ENCODE measurements at regions not wholly inside any gene's neighbourhood (a gene's known extent, or its start where the extent isn't known, plus 50 kb on each side); places are given as distances from the start of the nearest gene placed in this dataset.

DNA sequence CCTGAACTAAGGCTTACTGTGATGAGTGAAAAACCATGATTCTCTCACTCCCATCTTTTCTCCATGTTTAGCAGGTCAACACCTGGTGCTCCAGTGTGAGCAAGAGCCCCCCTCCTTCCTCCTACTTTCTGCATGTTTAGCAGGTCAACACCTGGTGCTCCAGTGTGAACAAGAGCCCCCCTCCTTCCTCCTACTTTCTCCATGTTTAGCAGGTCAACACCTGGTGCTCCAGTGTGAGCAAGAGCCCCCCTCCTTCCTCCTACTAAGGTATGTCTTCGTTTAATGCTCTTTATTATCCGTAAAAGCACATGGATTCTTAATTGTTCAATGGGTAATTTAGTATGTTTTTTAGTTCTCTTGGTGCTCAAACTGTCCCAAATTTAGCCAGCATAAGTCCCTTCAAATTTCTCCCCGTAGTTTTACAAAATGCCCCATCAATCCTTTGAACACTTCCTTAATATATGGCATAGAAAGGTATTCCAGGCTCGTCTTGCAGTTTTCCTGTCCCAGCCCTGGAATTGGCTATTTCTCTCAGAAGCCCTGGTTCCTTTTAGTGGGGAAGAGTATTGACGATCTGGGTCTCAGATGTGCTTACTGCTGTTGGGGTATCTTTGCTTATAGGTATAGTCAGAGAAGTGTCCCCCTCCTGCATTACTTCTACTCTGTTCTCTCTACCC lies 760.8 kb upstream of the TPTE start:
- no peaks in the 10 kb centered on the region for H3K4me1 ChIP-seq (replicated peaks in 1 of 2; ENCODE audit: control insufficient read depth in 2 of 2, insufficient read depth in 2 of 2, low read length in 2 of 2)
- intact Hi-C loops (cut with micrococcal nuclease), result no loop called here
- H3K36me3 ChIP-seq (ENCODE audit: control insufficient read depth, insufficient read depth, low read length), result no peaks in the 10 kb centered on the region
- POLR2A ChIA-PET, result no interaction called here
- no peak for ATAC-seq
- TF ChIP-seq RNF2 (IDR thresholded peaks at IDR 0.05), result no peak
- TF ChIP-seq, protein P1, sequence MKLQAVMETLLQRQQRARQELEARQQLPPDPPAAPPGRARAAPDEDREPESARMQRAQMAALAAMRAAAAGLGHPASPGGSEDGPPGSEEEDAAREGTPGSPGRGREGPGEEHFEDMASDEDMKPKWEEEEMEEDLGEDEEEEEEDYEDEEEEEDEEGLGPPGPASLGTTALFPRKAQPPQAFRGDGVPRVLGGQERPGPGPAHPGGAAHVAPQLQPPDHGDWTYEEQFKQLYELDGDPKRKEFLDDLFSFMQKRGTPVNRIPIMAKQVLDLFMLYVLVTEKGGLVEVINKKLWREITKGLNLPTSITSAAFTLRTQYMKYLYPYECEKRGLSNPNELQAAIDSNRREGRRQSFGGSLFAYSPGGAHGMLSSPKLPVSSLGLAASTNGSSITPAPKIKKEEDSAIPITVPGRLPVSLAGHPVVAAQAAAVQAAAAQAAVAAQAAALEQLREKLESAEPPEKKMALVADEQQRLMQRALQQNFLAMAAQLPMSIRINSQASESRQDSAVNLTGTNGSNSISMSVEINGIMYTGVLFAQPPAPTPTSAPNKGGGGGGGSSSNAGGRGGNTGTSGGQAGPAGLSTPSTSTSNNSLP (IDR thresholded peaks at IDR 0.05; ENCODE audit: borderline replicate concordance, low read depth, low read length), result no peak
- TF ChIP-seq BRCA1 (IDR thresholded peaks at IDR 0.05), result no peak
- no peak for TF ChIP-seq BRCA1 (CRISPR knock-in tag; IDR thresholded peaks at IDR 0.05)
- TF ChIP-seq MEF2A (IDR thresholded peaks at IDR 0.05; ENCODE audit: control insufficient read depth, low read depth, low read length), result no peak
- TF ChIP-seq SLC30A9 (CRISPR knock-in tag; IDR thresholded peaks at IDR 0.05), result no peak
- no peak for TF ChIP-seq PCBP2 (IDR thresholded peaks at IDR 0.05; ENCODE audit: low read depth, low read length, poor library complexity, severe bottlenecking)
- TF ChIP-seq ZBED1 (IDR thresholded peaks at IDR 0.05), result no peak
- TF ChIP-seq SRF (CRISPR knock-in tag; IDR thresholded peaks at IDR 0.05), result no peak
- TF ChIP-seq SP1 (CRISPR knock-in tag; IDR thresholded peaks at IDR 0.05), result no peak
- TF ChIP-seq SRSF1 (IDR thresholded peaks at IDR 0.05; ENCODE audit: low read depth, low read length), result no peak
- no peak for TF ChIP-seq ZNF586 (CRISPR knock-in tag; conservative IDR thresholded peaks at IDR 0.05)
- TF ChIP-seq HINFP (tag; conservative IDR thresholded peaks at IDR 0.05; ENCODE audit: low read depth), result no peak
- no peak for TF ChIP-seq POLR2G (IDR thresholded peaks at IDR 0.05; ENCODE audit: low read depth, low read length)
- TF ChIP-seq TAF1 (IDR thresholded peaks at IDR 0.05; ENCODE audit: control insufficient read depth, extremely low read depth, insufficient read depth, low read length, severe bottlenecking), result no peak
- TF ChIP-seq, protein P2, sequence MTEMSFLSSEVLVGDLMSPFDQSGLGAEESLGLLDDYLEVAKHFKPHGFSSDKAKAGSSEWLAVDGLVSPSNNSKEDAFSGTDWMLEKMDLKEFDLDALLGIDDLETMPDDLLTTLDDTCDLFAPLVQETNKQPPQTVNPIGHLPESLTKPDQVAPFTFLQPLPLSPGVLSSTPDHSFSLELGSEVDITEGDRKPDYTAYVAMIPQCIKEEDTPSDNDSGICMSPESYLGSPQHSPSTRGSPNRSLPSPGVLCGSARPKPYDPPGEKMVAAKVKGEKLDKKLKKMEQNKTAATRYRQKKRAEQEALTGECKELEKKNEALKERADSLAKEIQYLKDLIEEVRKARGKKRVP (CRISPR knock-in tag; IDR thresholded peaks at IDR 0.05), result no peak
- no peak for TF ChIP-seq XRCC3 (IDR thresholded peaks at IDR 0.05)
- TF ChIP-seq ZFP30 (CRISPR knock-in tag; IDR thresholded peaks at IDR 0.05; ENCODE audit: borderline replicate concordance), result no peak
- no peak for TF ChIP-seq MEIS2 (IDR thresholded peaks at IDR 0.05; ENCODE audit: partially characterized antibody)
- H3K9me3 ChIP-seq (replicated peaks; ENCODE audit: control insufficient read depth, insufficient read depth, low read depth, low read length), result no peaks in the 10 kb centered on the region
- no peak overlapping the region for H3K27ac ChIP-seq (ENCODE audit: extremely low read depth, low read depth, low read length)
- H2AFZ ChIP-seq (ENCODE audit: low read depth, low read length), result no peak overlapping the region
- H3K27me3 ChIP-seq (ENCODE audit: control insufficient read depth in 2 of 2, insufficient read depth in 2 of 2, low read length in 2 of 2), result peaks cover 0 to 6% of the 10 kb centered on the region in 2 experiments; a peak in 2 of 5 replicates
- no peak overlapping the region for H3K9ac ChIP-seq (ENCODE audit: insufficient read depth in 1 of 2, low read depth in 2 of 2, low read length in 2 of 2)
- in situ Hi-C loops (cut with MboI), result no loop called here
- H4K20me1 ChIP-seq (replicated peaks; ENCODE audit: control insufficient read depth, insufficient read depth, low read length), result no peaks in the 10 kb centered on the region
- no peaks in the 10 kb centered on the region for H3K79me2 ChIP-seq (ENCODE audit: control insufficient read depth, insufficient read depth, low read length)
- no peak for DNase-seq (ENCODE audit: extremely low read depth in 1 of 4, low spot score in 3 of 4)
- BruUV-seq (replicated peaks), result no TSS peak
- FAIRE-seq, result no peak
- CTCF ChIA-PET (ENCODE audit: low intra/inter-chr PET ratio), result no interaction called here
- no peak overlapping the region for H3K4me2 ChIP-seq (ENCODE audit: insufficient read depth, low read length)
- no peak overlapping the region for H3K4me3 ChIP-seq
- under 1% methylated on average over 5 of the region's 5 CpGs for whole genome bisulfite sequencing (ENCODE audit: insufficient coverage, low coverage, missing lambda C conversion rate)
- H3K9me1 ChIP-seq (ENCODE audit: control insufficient read depth, insufficient read depth, low read length), result no peaks in the 10 kb centered on the region
